ENCODE measurements at regions not wholly inside any gene's neighbourhood (a gene's known extent, or its start where the extent isn't known, plus 50 kb on each side); places are given as distances from the start of the nearest gene placed in this dataset.

GRCh38 chr3:6706777-6707176 is 154.1 kb upstream of the GRM7 start:
- DNase-seq (no peak), ATAC-seq (no peak)
- CTCF ChIA-PET = no interaction called here
- no peaks in the 10 kb centered on the region for H3K27me3 Mint-ChIP-seq
- POLR2A ChIA-PET = no interaction called here
- peaks cover 5% of the 10 kb centered on the region for H3K9me3 Mint-ChIP-seq
- H3K36me3 Mint-ChIP-seq (ENCODE audit: low read depth) = no peaks in the 10 kb centered on the region
- H3K4me3 Mint-ChIP-seq = no peak overlapping the region
- H3K27ac Mint-ChIP-seq = no peak overlapping the region
- intact Hi-C loops (cut with micrococcal nuclease) = no loop called here
- H3K4me1 Mint-ChIP-seq (ENCODE audit: low read depth) = no peaks in the 10 kb centered on the region
- TF ChIP-seq CTCF (IDR thresholded peaks at IDR 0.05) = no peak

GRCh38 chr3:6709178-6709577 is 151.7 kb upstream of the GRM7 start:
- CTCF ChIA-PET = no interaction called here
- no peaks in the 10 kb centered on the region for H3K27me3 Mint-ChIP-seq
- H3K9me3 Mint-ChIP-seq = peaks cover 3% of the 10 kb centered on the region
- POLR2A ChIA-PET = no interaction called here
- no peaks in the 10 kb centered on the region for H3K4me1 Mint-ChIP-seq (ENCODE audit: low read depth)
- DNase-seq (no peak), ATAC-seq (no peak)
- H3K4me3 Mint-ChIP-seq = no peak overlapping the region
- intact Hi-C loops (cut with micrococcal nuclease) = no loop called here
- TF ChIP-seq CTCF (IDR thresholded peaks at IDR 0.05) = no peak
- no peaks in the 10 kb centered on the region for H3K36me3 Mint-ChIP-seq (ENCODE audit: low read depth)
- H3K27ac Mint-ChIP-seq = no peak overlapping the region

GRCh38 chr3:6714962-6715361 is 146.0 kb upstream of the GRM7 start:
- no peaks in the 10 kb centered on the region for H3K27me3 Mint-ChIP-seq
- peaks cover 10% of the 10 kb centered on the region for H3K9me3 Mint-ChIP-seq
- CTCF ChIA-PET = no interaction called here
- no peak overlapping the region for H3K27ac Mint-ChIP-seq
- ATAC-seq (no peak), DNase-seq (no peak)
- no peaks in the 10 kb centered on the region for H3K36me3 Mint-ChIP-seq (ENCODE audit: low read depth)
- no peak overlapping the region for H3K4me3 Mint-ChIP-seq
- H3K4me1 Mint-ChIP-seq (ENCODE audit: low read depth) = no peaks in the 10 kb centered on the region
- POLR2A ChIA-PET = no interaction called here
- no peak for TF ChIP-seq CTCF (IDR thresholded peaks at IDR 0.05)
- intact Hi-C loops (cut with micrococcal nuclease) = no loop called here

GRCh38 chr3:6716420-6716819 is 144.5 kb upstream of the GRM7 start:
- H3K4me3 Mint-ChIP-seq = no peak overlapping the region
- no peaks in the 10 kb centered on the region for H3K4me1 Mint-ChIP-seq (ENCODE audit: low read depth)
- ChIA-PET CTCF (no interaction called here), POLR2A (no interaction called here)
- no peak overlapping the region for H3K27ac Mint-ChIP-seq
- DNase-seq (no peak), ATAC-seq (no peak)
- no peaks in the 10 kb centered on the region for H3K36me3 Mint-ChIP-seq (ENCODE audit: low read depth)
- intact Hi-C loops (cut with micrococcal nuclease) = no loop called here
- TF ChIP-seq CTCF (IDR thresholded peaks at IDR 0.05) = no peak
- peaks cover 13% of the 10 kb centered on the region for H3K9me3 Mint-ChIP-seq
- no peaks in the 10 kb centered on the region for H3K27me3 Mint-ChIP-seq

- POLR2A ChIA-PET = interaction anchor here (0.6 kb wide), 1 partner anchor 78 kb away, joined by 3 read pairs; no protein-coding TSS in a partner anchor
Measured at GRCh38 chr3:6717026-6717943, 143.6 kb upstream of the GRM7 start.

More at GRCh38 chr3:6717026-6717943, 143.6 kb upstream of the GRM7 start:
- CTCF ChIA-PET = no interaction called here
- Mint-ChIP-seq H3K9me3 (peaks cover 17% of the 10 kb centered on the region), H3K4me3 (no peak overlapping the region), H3K36me3 (ENCODE audit: low read depth) (no peaks in the 10 kb centered on the region), H3K4me1 (ENCODE audit: low read depth) (no peaks in the 10 kb centered on the region), H3K27ac (no peak overlapping the region), H3K27me3 (no peaks in the 10 kb centered on the region)
- no peak for TF ChIP-seq CTCF (IDR thresholded peaks at IDR 0.05)
- DNase-seq (no peak), ATAC-seq (no peak)
- intact Hi-C loops (cut with micrococcal nuclease) = no loop called here
